ENCODE measurements at regions not wholly inside any gene's neighbourhood (a gene's known extent, or its start where the extent isn't known, plus 50 kb on each side); places are given as distances from the start of the nearest gene placed in this dataset.

DNA sequence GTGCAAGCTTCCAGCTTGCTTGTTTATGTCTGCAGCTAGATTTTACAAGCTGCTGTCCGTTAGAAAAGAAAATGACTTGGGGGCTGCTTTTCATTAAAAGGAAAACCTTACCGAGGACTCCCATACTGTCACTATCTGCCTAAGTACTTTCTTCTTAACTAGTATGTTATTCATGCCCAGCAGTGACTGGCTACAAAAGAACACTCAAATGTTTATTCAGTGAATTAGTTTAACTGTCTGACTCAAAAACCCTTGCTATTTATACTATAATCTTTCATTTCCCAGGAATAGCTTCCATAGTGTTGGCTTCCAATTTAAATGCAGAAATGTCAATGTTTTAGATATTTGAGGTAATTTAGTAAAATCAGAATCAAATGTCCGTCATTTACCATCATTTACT lies 164.9 kb downstream of the DTHD1 start:
- ChIA-PET CTCF (no interaction called here), POLR2A (no interaction called here)
- no peaks in the 10 kb centered on the region for H3K4me1 ChIP-seq (ENCODE audit: control insufficient read depth, insufficient read depth, low read length)
- H3K27ac ChIP-seq (ENCODE audit: extremely low read depth, low read depth, low read length) = no peak overlapping the region
- H3K4me3 ChIP-seq (ENCODE audit: low read depth, low read length) = no peak overlapping the region
- no peak for TF ChIP-seq ZFP69B (tag by site-specific recombination; IDR thresholded peaks at IDR 0.05)
- TF ChIP-seq ZNF670 (tag by site-specific recombination; IDR thresholded peaks at IDR 0.05; ENCODE audit: low read depth) = no peak
- no peak for TF ChIP-seq ZNF837 (tag by site-specific recombination; IDR thresholded peaks at IDR 0.05)
- TF ChIP-seq, protein P1, sequence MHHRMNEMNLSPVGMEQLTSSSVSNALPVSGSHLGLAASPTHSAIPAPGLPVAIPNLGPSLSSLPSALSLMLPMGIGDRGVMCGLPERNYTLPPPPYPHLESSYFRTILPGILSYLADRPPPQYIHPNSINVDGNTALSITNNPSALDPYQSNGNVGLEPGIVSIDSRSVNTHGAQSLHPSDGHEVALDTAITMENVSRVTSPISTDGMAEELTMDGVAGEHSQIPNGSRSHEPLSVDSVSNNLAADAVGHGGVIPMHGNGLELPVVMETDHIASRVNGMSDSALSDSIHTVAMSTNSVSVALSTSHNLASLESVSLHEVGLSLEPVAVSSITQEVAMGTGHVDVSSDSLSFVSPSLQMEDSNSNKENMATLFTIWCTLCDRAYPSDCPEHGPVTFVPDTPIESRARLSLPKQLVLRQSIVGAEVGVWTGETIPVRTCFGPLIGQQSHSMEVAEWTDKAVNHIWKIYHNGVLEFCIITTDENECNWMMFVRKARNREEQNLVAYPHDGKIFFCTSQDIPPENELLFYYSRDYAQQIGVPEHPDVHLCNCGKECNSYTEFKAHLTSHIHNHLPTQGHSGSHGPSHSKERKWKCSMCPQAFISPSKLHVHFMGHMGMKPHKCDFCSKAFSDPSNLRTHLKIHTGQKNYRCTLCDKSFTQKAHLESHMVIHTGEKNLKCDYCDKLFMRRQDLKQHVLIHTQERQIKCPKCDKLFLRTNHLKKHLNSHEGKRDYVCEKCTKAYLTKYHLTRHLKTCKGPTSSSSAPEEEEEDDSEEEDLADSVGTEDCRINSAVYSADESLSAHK (tag by site-specific recombination; IDR thresholded peaks at IDR 0.05) = no peak
- no peak for TF ChIP-seq ZBTB21 (tag by site-specific recombination; IDR thresholded peaks at IDR 0.05)
- TF ChIP-seq, protein P2, sequence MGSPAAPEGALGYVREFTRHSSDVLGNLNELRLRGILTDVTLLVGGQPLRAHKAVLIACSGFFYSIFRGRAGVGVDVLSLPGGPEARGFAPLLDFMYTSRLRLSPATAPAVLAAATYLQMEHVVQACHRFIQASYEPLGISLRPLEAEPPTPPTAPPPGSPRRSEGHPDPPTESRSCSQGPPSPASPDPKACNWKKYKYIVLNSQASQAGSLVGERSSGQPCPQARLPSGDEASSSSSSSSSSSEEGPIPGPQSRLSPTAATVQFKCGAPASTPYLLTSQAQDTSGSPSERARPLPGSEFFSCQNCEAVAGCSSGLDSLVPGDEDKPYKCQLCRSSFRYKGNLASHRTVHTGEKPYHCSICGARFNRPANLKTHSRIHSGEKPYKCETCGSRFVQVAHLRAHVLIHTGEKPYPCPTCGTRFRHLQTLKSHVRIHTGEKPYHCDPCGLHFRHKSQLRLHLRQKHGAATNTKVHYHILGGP (tag by site-specific recombination; IDR thresholded peaks at IDR 0.05) = no peak
- TF ChIP-seq ZNF747 (tag by site-specific recombination; IDR thresholded peaks at IDR 0.05) = no peak
- TF ChIP-seq ZFHX2 (tag by site-specific recombination; conservative IDR thresholded peaks at IDR 0.05) = no peak
- no peaks in the 10 kb centered on the region for H3K9me3 ChIP-seq (ENCODE audit: control insufficient read depth, insufficient read depth, low read depth, low read length)
- no peaks in the 10 kb centered on the region for H3K36me3 ChIP-seq (ENCODE audit: control insufficient read depth in 2 of 2, insufficient read depth in 1 of 2, low read length in 2 of 2)

DNA sequence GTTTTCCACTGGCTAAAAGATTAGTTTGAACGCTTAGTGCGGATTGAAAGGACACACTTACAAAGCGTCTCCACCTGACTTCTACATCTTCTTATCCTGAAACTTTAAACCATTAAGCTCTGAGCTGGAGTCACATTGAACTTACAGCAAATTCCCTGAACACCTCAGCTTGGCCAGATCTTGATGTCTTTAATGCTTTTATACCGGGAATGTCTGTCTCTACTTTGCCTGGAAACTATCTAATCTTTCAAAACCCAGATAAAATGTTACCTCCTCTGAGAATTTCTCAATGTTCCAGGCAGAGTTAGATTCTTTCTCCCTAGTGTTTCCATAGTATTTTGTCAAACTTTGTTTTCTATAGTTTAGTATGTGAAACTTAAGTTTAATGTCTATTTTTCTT lies 179.9 kb downstream of the DTHD1 start:
- no peak overlapping the region for H3K4me3 ChIP-seq (ENCODE audit: low read depth, low read length)
- H3K36me3 ChIP-seq (ENCODE audit: control insufficient read depth in 2 of 2, insufficient read depth in 1 of 2, low read length in 2 of 2) = no peaks in the 10 kb centered on the region
- H3K9me3 ChIP-seq (ENCODE audit: control insufficient read depth, insufficient read depth, low read depth, low read length) = no peaks in the 10 kb centered on the region
- ChIA-PET CTCF (no interaction called here), POLR2A (no interaction called here)
- H3K4me1 ChIP-seq (ENCODE audit: control insufficient read depth, insufficient read depth, low read length) = no peaks in the 10 kb centered on the region
- H3K27ac ChIP-seq (ENCODE audit: extremely low read depth, low read depth, low read length) = no peak overlapping the region
- TF ChIP-seq, protein P3, sequence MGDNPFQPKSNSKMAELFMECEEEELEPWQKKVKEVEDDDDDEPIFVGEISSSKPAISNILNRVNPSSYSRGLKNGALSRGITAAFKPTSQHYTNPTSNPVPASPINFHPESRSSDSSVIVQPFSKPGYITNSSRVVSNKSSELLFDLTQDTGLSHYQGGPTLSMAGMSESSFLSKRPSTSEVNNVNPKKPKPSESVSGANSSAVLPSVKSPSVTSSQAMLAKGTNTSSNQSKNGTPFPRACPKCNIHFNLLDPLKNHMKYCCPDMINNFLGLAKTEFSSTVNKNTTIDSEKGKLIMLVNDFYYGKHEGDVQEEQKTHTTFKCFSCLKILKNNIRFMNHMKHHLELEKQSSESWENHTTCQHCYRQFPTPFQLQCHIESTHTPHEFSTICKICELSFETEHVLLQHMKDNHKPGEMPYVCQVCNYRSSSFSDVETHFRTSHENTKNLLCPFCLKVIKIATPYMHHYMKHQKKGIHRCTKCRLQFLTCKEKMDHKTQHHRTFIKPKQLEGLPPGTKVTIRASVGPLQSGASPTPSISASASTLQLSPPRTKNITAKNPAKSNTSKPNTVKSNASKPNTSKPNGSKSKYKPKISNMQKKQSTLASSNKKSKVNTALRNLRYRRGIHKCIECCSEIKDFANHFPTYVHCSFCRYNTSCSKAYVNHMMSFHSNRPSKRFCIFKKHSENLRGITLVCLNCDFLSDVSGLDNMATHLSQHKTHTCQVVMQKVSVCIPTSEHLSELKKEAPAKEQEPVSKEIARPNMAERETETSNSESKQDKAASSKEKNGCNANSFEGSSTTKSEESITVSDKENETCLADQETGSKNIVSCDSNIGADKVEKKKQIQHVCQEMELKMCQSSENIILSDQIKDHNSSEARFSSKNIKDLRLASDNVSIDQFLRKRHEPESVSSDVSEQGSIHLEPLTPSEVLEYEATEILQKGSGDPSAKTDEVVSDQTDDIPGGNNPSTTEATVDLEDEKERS (tag by site-specific recombination; IDR thresholded peaks at IDR 0.05) = no peak
- TF ChIP-seq TRIM28 (IDR thresholded peaks at IDR 0.05; ENCODE audit: borderline replicate concordance, low read length) = no peak
- TF ChIP-seq GLIS2 (tag by site-specific recombination; IDR thresholded peaks at IDR 0.05) = no peak
- no peak for TF ChIP-seq SP3 (tag by site-specific recombination; IDR thresholded peaks at IDR 0.05)
- no peak for TF ChIP-seq HOXA7 (CRISPR knock-in tag; IDR thresholded peaks at IDR 0.05; ENCODE audit: borderline replicate concordance)
- no peak for TF ChIP-seq ZSCAN23 (tag by site-specific recombination; IDR thresholded peaks at IDR 0.05)
- no peak for TF ChIP-seq ZBTB20 (tag by site-specific recombination; IDR thresholded peaks at IDR 0.05)
- no peak for TF ChIP-seq ZNF677 (tag by site-specific recombination; IDR thresholded peaks at IDR 0.05)
- TF ChIP-seq GFI1B (tag by site-specific recombination; IDR thresholded peaks at IDR 0.05) = no peak
- TF ChIP-seq SCRT2 (tag by site-specific recombination; IDR thresholded peaks at IDR 0.05) = no peak
- TF ChIP-seq ZNF560 (tag by site-specific recombination; IDR thresholded peaks at IDR 0.05; ENCODE audit: borderline replicate concordance) = no peak
- no peak for TF ChIP-seq ZNF394 (tag by site-specific recombination; IDR thresholded peaks at IDR 0.05; ENCODE audit: borderline replicate concordance)
- no peak for TF ChIP-seq ZNF76 (tag by site-specific recombination; IDR thresholded peaks at IDR 0.05; ENCODE audit: borderline replicate concordance, low read depth)
- TF ChIP-seq, protein P4, sequence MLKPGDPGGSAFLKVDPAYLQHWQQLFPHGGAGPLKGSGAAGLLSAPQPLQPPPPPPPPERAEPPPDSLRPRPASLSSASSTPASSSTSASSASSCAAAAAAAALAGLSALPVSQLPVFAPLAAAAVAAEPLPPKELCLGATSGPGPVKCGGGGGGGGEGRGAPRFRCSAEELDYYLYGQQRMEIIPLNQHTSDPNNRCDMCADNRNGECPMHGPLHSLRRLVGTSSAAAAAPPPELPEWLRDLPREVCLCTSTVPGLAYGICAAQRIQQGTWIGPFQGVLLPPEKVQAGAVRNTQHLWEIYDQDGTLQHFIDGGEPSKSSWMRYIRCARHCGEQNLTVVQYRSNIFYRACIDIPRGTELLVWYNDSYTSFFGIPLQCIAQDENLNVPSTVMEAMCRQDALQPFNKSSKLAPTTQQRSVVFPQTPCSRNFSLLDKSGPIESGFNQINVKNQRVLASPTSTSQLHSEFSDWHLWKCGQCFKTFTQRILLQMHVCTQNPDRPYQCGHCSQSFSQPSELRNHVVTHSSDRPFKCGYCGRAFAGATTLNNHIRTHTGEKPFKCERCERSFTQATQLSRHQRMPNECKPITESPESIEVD (tag by site-specific recombination; IDR thresholded peaks at IDR 0.05) = no peak
- TF ChIP-seq, protein P5, sequence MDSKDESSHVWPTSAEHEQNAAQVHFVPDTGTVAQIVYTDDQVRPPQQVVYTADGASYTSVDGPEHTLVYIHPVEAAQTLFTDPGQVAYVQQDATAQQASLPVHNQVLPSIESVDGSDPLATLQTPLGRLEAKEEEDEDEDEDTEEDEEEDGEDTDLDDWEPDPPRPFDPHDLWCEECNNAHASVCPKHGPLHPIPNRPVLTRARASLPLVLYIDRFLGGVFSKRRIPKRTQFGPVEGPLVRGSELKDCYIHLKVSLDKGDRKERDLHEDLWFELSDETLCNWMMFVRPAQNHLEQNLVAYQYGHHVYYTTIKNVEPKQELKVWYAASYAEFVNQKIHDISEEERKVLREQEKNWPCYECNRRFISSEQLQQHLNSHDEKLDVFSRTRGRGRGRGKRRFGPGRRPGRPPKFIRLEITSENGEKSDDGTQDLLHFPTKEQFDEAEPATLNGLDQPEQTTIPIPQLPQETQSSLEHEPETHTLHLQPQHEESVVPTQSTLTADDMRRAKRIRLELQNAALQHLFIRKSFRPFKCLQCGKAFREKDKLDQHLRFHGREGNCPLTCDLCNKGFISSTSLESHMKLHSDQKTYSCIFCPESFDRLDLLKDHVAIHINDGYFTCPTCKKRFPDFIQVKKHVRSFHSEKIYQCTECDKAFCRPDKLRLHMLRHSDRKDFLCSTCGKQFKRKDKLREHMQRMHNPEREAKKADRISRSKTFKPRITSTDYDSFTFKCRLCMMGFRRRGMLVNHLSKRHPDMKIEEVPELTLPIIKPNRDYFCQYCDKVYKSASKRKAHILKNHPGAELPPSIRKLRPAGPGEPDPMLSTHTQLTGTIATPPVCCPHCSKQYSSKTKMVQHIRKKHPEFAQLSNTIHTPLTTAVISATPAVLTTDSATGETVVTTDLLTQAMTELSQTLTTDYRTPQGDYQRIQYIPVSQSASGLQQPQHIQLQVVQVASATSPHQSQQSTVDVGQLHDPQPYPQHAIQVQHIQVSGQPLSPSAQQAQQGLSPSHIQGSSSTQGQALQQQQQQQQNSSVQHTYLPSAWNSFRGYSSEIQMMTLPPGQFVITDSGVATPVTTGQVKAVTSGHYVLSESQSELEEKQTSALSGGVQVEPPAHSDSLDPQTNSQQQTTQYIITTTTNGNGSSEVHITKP (tag by site-specific recombination; IDR thresholded peaks at IDR 0.05) = no peak
- no peak for TF ChIP-seq ZNF529 (tag by site-specific recombination; IDR thresholded peaks at IDR 0.05; ENCODE audit: insufficient replicate concordance)
- TF ChIP-seq HOXC10 (CRISPR knock-in tag; IDR thresholded peaks at IDR 0.05) = no peak

All from HEK293 (cell line).